ENCODE measurements at regions not wholly inside any gene's neighbourhood (a gene's known extent, or its start where the extent isn't known, plus 50 kb on each side); places are given as distances from the start of the nearest gene placed in this dataset.

DNA sequence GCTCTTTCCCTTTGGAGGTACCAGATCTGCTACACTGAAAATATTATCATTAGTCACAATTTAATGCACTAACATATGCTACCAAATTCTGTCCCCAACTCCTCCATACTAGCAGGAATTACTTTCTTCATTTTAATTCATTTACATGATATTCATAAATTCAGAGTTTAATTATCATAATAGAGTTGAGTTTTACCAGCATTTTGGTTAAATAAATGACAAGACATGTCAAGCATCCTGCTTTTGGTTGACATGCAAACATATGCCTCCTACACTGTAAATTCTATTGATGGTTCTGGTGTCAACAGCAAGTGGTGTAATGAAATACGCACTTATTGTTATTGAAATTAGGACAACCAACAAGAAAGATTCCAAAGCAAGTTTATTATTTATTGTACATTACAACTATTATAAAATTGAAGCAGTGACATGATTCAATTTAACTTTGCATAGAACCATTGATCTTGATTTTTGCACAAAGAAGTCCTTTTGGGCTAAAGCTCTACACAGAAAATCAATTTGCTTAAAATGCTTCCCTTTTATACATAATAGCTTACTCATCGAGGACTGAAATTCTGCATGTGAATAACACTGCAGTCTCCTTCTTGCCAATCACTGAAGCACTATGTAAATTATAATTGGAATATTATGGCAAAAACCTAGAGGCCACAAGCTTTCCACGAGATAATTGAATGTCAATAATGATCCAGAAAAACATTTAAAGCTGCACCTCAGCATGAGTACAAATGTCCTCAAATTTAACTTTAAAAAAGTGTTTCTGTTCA, 728.6 kb upstream of the ADGRL2 start:
- no peak for DNase-seq (ENCODE audit: low spot score)

DNA sequence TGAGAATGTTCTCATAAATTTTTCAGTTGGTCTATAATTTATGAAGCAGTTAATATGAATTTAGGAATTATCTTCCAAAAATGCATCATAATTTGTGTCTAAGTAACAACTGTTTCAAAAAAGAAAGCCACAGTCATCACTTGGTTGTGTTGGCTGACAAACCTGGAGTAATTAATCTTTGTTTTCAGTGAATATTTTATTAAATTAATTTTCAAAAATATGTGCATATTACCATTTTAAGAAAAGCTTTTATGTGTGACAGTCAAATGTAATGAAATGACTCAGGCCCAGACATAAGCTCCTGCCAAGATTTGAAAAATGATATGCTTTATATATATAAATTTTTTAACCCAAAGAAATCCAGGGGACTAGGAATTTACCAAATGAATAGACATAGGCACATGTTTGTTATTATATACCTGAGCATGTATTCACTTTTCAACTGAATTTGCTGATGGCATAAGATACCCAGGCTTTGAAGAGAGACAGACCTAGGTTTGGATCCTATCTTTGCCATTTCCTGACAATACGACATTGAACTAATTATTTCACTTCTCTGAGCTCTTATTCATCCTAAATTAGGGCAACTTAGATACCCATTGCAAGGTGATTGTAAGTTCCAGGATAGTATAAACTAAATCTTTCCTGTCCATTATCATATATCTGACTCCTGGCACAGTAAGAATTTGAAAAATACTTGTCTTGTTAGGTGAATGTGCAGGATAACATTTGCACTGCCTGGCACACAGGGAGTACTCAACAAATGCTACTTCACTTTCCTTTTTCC, 729.5 kb upstream of the ADGRL2 start:
- no peak for DNase-seq (ENCODE audit: low spot score)

DNA sequence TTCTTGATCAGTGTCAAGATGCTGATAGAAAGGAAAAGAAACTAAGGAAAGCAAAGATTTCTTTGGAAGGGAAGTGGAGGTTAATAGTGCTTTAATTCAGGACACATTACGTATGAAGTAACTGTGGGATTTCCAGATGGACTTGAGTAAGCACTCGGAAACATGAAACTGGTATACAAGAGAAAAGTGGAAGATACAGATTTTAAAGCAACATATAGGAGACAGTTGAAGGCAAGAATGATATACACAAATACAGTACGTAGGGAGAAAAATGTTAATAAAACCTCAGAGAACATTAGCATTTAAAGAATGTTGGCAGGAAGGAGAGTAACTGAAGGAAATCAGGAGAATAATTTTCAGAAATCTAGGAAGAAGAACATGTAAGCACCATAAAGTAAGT, 730.9 kb upstream of the ADGRL2 start:
- no peak for DNase-seq (ENCODE audit: low spot score)

DNA sequence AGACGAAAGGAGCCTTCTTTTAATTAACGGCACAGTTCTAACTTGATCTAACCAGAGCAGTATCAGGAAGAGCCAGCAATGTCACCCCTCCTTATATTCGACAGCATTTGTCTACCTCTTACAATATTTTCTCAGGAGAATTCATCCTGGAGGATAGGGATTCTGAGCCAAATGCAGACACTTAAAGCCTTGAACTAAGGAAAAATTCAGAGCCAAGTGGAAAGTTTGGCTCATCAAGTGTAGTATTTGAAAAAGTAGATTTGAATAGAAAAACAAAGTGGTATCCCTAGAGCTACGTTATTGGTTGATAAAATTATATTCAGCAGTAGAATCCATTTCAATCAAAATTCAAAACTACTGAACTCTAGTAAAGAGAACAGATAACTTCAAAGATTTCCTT, 732.0 kb upstream of the ADGRL2 start:
- DNase-seq (ENCODE audit: low spot score) = no peak

DNA sequence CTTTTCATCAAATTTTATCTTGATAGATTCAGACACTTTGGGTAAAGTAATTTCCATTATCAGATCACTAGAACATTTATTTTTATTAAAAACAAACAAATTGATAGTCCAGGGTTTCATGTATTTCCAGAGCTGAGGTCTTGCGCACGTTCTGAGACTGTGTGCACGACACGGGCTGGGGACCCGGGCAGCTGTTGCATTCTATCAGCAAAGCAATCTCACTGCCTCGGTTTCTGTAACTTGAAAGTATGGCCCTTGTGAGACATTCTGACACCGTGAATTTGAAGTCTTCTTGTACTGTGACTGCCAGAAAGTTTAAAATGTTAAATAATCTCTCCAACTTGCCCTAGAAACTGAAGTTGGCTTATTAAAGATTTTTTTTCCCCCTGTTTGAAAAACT, 746.9 kb upstream of the ADGRL2 start:
- DNase-seq (ENCODE audit: low spot score) = no peak

DNA sequence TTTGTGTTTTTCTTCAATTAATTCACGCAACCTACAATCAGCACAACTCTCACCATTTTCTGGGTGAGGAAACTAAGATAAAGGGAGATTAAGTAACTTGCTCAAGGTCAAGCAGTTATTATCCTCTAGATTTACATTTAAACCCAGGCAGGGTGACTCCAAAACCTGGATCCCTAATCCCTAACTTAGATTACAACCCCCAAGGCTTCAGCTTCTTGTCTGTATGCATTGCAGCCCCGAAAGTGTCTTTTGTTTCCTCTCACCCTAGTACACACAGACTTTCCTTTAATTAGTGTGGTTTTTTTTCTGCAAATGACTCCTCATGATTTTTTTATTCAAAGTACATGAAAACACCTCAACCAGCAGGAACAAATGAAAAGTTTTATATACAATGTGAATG, 748.6 kb upstream of the ADGRL2 start:
- DNase-seq (ENCODE audit: low spot score) = no peak

DNA sequence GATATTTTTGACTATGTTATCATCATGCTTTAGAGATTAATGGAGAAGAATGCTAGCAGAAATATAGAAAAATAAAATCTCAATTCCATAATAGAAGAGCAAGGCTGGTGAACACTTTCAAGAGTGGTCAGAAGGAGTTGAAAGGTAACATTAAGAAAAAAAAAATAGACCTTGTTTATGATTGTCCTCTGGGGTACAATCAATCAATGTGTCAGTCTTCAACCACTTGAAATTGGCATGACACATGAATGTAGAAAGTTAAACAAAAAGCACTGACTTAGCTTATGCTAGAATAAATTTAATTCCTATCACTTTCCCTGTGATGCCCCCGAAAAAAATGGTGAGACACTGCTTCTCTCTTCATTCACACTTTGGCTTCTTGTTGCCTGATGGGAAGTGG, 750.3 kb upstream of the ADGRL2 start:
- DNase-seq (ENCODE audit: low spot score) = no peak

DNA sequence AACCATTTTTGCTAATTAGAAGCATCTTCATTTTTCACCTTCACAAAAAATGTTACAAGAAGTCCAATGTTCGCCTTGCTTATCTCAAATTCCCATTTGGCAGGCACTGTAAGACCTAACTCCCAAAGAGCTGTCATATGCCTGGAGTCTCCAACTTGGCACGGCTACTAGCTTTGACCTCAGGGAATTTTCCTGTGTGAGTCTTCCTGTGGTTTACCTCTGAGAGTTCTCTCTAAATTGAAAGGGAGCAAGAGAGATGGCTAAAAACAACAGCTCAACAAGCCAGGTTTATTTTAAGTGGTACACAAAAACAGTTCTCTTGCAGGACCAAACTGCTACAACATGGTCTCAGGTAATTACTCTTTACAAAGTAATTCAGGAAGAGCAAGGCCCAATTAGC, 756.0 kb upstream of the ADGRL2 start:
- DNase-seq (ENCODE audit: low spot score) = no peak

DNA sequence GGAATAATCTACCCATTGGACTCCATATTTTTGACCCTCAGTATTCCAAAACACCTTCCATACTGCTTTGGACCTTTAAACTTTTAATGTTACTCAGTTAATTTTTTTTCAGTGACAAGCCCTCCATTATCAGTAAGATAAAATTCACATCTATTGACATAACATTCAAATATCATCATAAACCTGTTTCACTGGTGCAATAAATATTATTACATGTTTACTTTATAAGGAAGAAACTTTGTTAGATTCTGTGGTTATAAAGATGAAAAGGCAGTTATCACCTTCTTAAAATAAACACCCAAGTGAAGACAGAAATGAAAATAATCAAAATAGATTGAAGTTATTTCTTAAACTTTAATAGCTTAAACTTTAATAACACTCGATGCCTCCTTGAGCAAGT, 758.5 kb upstream of the ADGRL2 start:
- no peak for DNase-seq (ENCODE audit: low spot score)

DNA sequence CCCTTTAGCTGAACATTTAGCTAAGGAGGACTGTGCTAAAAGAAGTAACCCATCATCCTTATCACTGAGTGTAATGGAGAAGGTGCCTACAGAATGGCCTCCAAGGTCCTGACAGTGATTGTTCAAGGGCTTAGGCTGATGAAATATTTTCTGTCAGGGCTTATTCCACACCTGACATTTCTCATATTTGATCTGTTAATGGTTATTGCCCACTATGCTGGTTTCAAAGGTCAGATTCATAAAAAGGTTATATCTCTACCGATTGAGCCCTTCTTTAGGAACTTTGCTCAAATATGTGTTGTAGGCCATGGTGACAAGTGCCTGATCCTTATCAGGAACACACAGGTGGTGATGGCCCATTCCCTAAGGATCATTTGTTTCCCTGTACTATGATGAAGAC, 766.4 kb upstream of the ADGRL2 start:
- no peak for DNase-seq (ENCODE audit: low spot score)

DNA sequence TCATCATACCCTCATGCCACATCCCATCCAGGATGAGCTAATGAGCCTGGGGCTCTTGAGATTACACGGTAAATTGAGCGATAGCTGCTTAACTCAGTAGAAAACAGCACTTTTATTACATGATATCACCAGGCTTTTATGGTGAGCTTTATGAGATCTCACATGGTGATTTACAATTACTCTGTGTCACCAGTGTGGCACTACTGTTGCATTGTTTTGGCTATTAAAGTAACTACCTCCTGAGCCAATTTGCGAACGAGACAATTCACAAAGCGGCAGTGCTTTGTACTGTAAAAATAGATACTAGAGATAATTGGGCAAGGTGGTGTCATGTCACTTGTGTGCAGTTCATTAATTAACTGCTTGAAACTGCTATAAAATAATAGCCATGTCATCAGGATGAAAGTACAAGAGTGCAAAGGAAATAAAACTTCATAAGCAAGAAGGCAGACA, 767.7 kb upstream of the ADGRL2 start:
- no peak for DNase-seq (ENCODE audit: low spot score)

DNA sequence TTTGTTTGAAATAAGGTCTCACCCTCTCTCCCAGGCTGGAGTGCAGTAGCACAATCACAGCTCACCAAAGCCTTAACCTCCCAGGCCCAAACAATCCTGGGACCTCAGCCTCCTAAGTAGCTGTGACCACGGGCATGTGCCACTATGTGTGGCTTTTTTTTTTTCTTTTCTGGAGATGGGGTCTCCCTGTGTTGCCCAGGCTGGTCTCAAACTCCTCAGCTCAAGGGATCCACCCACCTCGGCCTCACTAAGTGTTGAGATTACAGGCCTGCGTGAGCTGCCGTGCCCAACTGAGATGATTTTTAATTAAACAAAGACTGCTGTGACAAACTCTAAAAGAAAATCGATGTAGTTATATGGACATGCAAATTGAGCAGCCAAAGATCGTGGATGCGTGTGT, 768.4 kb upstream of the ADGRL2 start:
- DNase-seq (ENCODE audit: low spot score) = no peak

DNA sequence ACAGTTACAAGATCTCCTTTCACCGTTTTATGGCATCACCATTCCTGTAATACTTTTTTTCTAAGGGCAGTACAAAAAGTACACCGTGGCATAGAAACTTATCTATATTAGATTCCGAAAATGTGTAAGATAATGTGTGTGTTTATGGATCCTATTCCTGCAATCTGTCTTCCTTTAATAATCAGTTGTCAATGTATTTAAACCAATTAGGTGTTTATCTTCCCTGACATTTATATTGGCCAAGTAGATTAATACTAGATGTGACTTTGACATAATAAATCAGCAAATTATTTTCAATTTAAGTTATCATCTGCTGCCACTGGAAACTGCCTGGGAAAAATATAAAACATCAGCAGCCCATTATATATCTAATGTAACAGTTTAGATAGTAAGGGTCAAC, 770.3 kb upstream of the ADGRL2 start:
- DNase-seq (ENCODE audit: low spot score) = no peak

DNA sequence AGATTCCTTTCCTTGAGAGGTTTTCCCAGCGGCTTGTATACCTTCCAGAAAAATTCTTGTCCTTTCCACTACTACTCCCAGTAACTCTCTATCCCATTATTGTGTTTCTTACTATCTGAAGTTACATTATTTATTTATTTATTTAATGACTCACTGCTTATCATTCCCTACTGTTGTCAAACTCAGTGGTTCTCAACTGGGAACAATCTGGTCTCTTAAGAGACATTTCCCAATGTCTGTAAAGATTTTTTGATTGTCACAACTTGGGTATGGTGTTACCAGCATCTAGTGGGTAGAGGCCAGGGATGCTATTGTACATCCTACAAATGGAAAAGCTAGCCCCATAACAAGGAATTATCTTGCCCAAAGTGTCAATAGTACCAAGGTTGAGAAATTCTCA, 771.5 kb upstream of the ADGRL2 start:
- no peak for DNase-seq (ENCODE audit: low spot score)

DNA sequence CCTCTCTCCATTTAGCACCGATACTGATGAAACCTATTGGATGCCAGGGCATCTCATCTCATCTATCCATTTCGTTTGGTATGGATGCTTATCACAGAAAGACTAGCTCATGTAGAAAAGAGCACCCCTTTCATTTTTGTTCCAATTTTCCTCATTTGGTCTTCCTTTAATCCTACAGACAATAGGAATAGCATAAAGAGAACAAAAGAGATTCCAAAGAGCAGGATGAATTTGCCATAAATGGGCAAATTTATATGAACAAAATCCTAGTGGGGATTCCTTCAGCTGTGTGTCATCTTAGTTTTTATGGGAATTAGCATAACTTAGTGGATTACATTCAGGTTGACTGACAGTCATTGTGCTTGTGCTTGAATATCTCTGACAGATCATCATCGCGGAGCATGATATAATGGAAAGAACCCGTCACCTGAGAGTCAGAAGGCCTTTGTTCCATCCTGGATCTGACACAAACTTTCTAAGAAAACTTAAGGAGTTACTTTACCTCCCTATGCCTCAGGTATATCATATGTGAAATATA, 777.5 kb upstream of the ADGRL2 start:
- no peak for DNase-seq (ENCODE audit: low spot score)

DNA sequence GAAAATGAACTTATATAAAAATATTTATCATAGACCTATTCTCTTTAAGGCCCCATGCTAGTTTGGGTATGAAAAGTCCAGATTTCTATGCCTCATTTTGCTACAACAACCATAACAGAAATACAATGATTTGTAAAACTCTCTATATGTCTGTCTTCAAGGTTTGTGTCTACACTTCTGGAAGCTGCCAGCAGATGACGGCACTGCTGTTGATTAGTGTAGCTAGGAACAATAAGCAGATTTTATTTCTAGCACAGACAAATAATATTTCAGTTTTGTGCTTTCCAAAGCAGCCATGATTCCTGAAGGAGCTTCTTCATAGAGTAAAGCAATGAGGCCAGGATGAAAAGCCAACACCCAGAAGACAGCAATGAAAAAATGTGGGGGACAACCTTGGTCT, 779.6 kb upstream of the ADGRL2 start:
- no peak for DNase-seq (ENCODE audit: low spot score)

DNA sequence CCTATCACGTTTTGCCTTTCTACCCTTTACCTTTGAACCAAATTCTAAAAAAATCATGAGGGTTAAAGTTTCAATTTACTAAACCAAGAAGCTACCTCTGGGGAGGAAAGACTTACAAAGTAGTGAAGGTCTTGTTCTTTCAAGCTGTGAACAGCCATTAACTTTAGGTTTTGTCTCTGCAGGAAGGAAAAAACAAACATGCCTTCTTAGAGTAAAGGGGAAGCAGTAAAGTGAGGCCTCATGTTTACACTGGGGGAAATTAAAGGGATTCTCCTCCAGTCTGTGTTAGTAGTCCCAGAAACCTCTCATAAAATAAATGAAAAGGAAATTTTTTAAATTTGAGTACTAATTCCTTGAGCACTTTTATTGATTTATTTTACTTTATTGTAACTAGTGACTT, 780.2 kb upstream of the ADGRL2 start:
- DNase-seq (ENCODE audit: low spot score) = no peak

DNA sequence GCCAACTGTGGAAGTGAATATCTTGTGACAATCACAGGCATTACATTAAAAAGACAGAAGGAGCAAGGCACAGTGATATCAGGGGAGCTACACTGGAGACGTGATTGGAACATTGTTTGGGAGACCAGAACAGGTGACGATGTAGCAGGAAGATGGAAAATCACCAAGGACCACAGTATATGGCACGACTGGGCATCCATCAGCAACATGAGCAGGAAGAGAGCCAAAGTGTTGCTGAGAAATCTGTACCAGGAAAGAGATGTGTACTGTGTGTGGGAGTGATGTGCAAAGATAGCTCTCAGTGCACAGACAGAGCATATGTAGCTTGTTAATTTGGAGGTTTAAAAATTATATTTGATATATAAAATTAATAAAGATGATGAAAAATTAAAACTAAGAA, 790.6 kb upstream of the ADGRL2 start:
- DNase-seq (ENCODE audit: low spot score) = no peak

DNA sequence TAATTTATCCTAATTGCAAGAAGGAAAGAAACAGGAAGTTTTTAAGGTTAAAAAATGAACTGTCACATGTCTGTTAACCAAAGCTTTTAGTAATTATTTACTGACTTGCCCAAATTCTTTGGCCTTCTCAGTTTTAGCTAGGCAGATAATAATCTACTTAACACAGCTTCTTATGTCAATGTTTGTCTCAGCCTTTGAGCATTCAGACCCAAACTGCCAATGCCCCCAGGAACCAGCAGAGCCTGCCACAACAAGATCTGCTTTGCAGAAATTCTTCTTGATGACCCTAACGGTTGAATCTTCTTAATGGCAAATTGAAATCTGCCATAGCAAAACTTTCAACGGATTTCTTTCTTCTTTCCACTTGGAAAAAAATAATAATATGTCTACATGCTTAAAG, 792.4 kb upstream of the ADGRL2 start:
- DNase-seq (ENCODE audit: low spot score) = no peak

DNA sequence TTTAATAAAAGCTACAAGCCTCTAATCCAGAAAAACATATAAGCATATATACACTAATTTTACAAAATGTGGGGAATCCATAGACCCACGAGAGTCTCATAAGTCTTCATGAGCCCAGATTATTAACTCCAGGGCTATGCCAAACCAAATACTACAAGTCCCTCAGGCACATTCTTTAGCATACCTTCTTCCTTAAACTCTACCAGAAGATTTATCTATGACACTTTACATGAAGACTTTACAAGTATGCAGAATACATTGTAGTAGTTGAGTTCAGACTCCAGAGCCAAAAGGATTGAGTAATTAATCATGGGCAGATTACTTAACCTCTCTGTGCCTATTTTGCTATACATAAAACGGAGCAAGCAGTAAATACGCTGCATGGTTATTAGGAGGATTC, 793.7 kb upstream of the ADGRL2 start:
- no peak for DNase-seq (ENCODE audit: low spot score)

DNA sequence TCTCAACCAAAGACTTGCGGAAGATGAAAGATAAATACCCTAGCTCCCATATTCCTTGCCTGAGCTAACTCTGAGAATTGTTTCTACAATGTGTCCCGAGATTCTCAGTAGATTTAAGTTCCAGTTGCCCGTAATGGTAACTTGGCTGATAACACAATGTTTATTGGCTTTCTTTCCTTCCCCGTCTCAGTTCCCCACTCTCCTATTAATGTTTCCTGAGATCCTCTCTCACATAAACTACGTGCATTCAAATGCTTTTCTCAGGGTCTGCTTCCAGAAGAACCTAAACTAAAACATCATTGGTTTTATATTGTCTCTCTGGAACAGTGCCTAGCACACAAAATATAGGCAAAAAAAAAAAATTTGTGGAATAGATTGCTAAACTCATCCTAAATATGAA, 794.2 kb upstream of the ADGRL2 start:
- DNase-seq (ENCODE audit: low spot score) = no peak

DNA sequence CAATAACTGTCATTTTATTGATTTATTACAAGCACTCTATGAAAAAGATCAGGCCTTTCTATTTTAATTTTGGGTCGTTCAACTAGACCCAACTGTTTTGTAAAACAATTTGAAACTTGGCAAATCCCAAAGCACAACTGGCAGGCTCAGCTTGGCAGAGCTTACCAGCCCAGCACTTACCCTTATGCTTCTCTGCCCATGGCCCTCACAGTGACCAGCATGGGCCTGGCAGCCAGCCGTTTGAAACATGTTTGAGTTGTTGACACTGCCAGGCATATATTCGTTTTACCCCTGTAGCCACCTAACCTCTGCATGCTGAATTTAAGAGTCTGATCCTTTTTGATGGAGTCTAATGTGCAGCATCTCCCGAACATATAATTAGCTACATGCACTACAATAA, 796.7 kb upstream of the ADGRL2 start:
- DNase-seq (ENCODE audit: low spot score) = no peak

DNA sequence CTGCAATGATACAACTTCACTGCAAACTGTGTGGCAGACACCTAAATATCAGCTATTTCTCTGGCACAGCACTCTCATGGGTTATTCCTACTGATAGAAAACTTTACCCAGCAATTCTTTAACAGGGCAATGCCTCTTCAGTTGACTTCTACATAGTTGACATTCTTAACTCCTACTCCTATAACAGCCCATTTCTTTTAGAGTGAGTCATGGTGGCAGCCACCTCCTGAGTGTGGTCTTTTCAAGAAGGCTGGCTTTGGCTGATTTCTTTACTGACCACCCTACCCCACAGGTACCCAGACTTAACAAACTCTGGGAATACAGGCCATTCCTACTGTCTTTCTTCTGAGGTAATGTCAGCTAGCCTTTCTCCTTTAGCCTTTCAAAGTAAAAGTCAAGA, 805.8 kb upstream of the ADGRL2 start:
- DNase-seq (ENCODE audit: low spot score) = no peak
